ENCODE measurements at regions not wholly inside any gene's neighbourhood (a gene's known extent, or its start where the extent isn't known, plus 50 kb on each side); places are given as distances from the start of the nearest gene placed in this dataset.

GRCh38 chr5:173378727-173379126 lies 50.5 kb upstream of the STC2 start:
- no peaks in the 10 kb centered on the region for H3K9me3 Mint-ChIP-seq (ENCODE audit: unreplicated experiment)
- no peak for DNase-seq (ENCODE audit: low spot score)
- no peak for TF ChIP-seq CTCF (IDR thresholded peaks at IDR 0.05; ENCODE audit: unreplicated experiment)
- no peaks in the 10 kb centered on the region for H3K36me3 Mint-ChIP-seq (ENCODE audit: low read depth, unreplicated experiment)
- H3K4me3 Mint-ChIP-seq (ENCODE audit: unreplicated experiment), result no peak overlapping the region
- no peak overlapping the region for H3K27ac Mint-ChIP-seq (ENCODE audit: unreplicated experiment)
- no peaks in the 10 kb centered on the region for H3K27me3 Mint-ChIP-seq (ENCODE audit: unreplicated experiment)
- H3K4me1 Mint-ChIP-seq (ENCODE audit: unreplicated experiment), result peaks cover 5% of the 10 kb centered on the region

Measured in endothelial cell (in vitro differentiated cells).